ENCODE measurements at regions not wholly inside any gene's neighbourhood (a gene's known extent, or its start where the extent isn't known, plus 50 kb on each side); places are given as distances from the start of the nearest gene placed in this dataset.

- TF ChIP-seq EZH2phosphoT487 (conservative IDR thresholded peaks at IDR 0.05; ENCODE audit: low read length) (no peak), CTCF (IDR thresholded peaks at IDR 0.05; ENCODE audit: insufficient read depth, low read length, poor library complexity, severe bottlenecking) (no peak)
- H3K36me3 ChIP-seq (ENCODE audit: low read length), result no peaks in the 10 kb centered on the region
- H4K20me1 ChIP-seq (ENCODE audit: low read depth, low read length), result no peaks in the 10 kb centered on the region
- no peak overlapping the region for H3K9ac ChIP-seq (ENCODE audit: low read length)
- no peaks in the 10 kb centered on the region for H3K27me3 ChIP-seq (ENCODE audit: low read length)
- H3K9me2 ChIP-seq (replicated peaks; ENCODE audit: insufficient read depth, low read length), result no peaks in the 10 kb centered on the region
- no peak overlapping the region for H3K4me2 ChIP-seq (ENCODE audit: low read depth, low read length, poor library complexity, severe bottlenecking)
- no peaks in the 10 kb centered on the region for H3K9me3 ChIP-seq (ENCODE audit: insufficient read depth, low read length)
- H2AFZ ChIP-seq (ENCODE audit: low read depth, low read length, severe bottlenecking), result no peak overlapping the region
- no peak overlapping the region for H3K27ac ChIP-seq (ENCODE audit: low read depth, low read length)
- H3K4me3 ChIP-seq (ENCODE audit: insufficient read depth, low read length, poor library complexity, severe bottlenecking), result no peak overlapping the region
- no peaks in the 10 kb centered on the region for H3F3A ChIP-seq (ENCODE audit: insufficient read depth)
- no peaks in the 10 kb centered on the region for H3K79me2 ChIP-seq (ENCODE audit: insufficient read depth, low read length)
These were observed 242.2 kb upstream of the ADGRL2 start for GRCh38 chr1:81558291-81559076.

- H3K36me3 ChIP-seq (ENCODE audit: low read length), result no peaks in the 10 kb centered on the region
- H3K4me2 ChIP-seq (ENCODE audit: low read depth, low read length, poor library complexity, severe bottlenecking), result no peak overlapping the region
- no peaks in the 10 kb centered on the region for H3K79me2 ChIP-seq (ENCODE audit: insufficient read depth, low read length)
- no peak overlapping the region for H3K4me3 ChIP-seq (ENCODE audit: insufficient read depth, low read length, poor library complexity, severe bottlenecking)
- no peaks in the 10 kb centered on the region for H3K27me3 ChIP-seq (ENCODE audit: low read length)
- H4K20me1 ChIP-seq (ENCODE audit: low read depth, low read length), result no peaks in the 10 kb centered on the region
- H3K9me3 ChIP-seq (ENCODE audit: insufficient read depth, low read length), result no peaks in the 10 kb centered on the region
- no peak overlapping the region for H3K9ac ChIP-seq (ENCODE audit: low read length)
- TF ChIP-seq EZH2phosphoT487 (conservative IDR thresholded peaks at IDR 0.05; ENCODE audit: low read length), result no peak
- H3F3A ChIP-seq (ENCODE audit: insufficient read depth), result no peaks in the 10 kb centered on the region
- H2AFZ ChIP-seq (ENCODE audit: low read depth, low read length, severe bottlenecking), result no peak overlapping the region
- no peak overlapping the region for H3K27ac ChIP-seq (ENCODE audit: low read depth, low read length)
- H3K9me2 ChIP-seq (replicated peaks; ENCODE audit: insufficient read depth, low read length), result no peaks in the 10 kb centered on the region
These were observed 243.8 kb upstream of the ADGRL2 start for GRCh38 chr1:81556968-81557367.

GRCh38 chr1:81554534-81554933 is 246.2 kb upstream of the ADGRL2 start:
- Histone ChIP-seq H3K4me3 (ENCODE audit: insufficient read depth, low read length, poor library complexity, severe bottlenecking) (no peak overlapping the region), H3K9ac (ENCODE audit: low read length) (no peak overlapping the region), H4K20me1 (ENCODE audit: low read depth, low read length) (no peaks in the 10 kb centered on the region), H3K27me3 (ENCODE audit: low read length) (no peaks in the 10 kb centered on the region), H3K9me3 (ENCODE audit: insufficient read depth, low read length) (no peaks in the 10 kb centered on the region), H3K9me2 (replicated peaks; ENCODE audit: insufficient read depth, low read length) (no peaks in the 10 kb centered on the region), H2AFZ (ENCODE audit: low read depth, low read length, severe bottlenecking) (no peak overlapping the region), H3K36me3 (ENCODE audit: low read length) (no peaks in the 10 kb centered on the region), H3K27ac (ENCODE audit: low read depth, low read length) (no peak overlapping the region), H3K4me2 (ENCODE audit: low read depth, low read length, poor library complexity, severe bottlenecking) (no peak overlapping the region), H3F3A (ENCODE audit: insufficient read depth) (no peaks in the 10 kb centered on the region), H3K79me2 (ENCODE audit: insufficient read depth, low read length) (no peaks in the 10 kb centered on the region)
- TF ChIP-seq CTCF (IDR thresholded peaks at IDR 0.05; ENCODE audit: insufficient read depth, low read length, poor library complexity, severe bottlenecking) (no peak), EZH2phosphoT487 (conservative IDR thresholded peaks at IDR 0.05; ENCODE audit: low read length) (no peak)

GRCh38 chr1:81554108-81554507 is 246.6 kb upstream of the ADGRL2 start:
- no peak overlapping the region for H3K4me2 ChIP-seq (ENCODE audit: low read depth, low read length, poor library complexity, severe bottlenecking)
- H2AFZ ChIP-seq (ENCODE audit: low read depth, low read length, severe bottlenecking), result no peak overlapping the region
- H3K4me3 ChIP-seq (ENCODE audit: insufficient read depth, low read length, poor library complexity, severe bottlenecking), result no peak overlapping the region
- H3K9ac ChIP-seq (ENCODE audit: low read length), result no peak overlapping the region
- no peak for TF ChIP-seq CTCF (IDR thresholded peaks at IDR 0.05; ENCODE audit: insufficient read depth, low read length, poor library complexity, severe bottlenecking)
- no peak for TF ChIP-seq EZH2phosphoT487 (conservative IDR thresholded peaks at IDR 0.05; ENCODE audit: low read length)
- H4K20me1 ChIP-seq (ENCODE audit: low read depth, low read length), result no peaks in the 10 kb centered on the region
- H3K79me2 ChIP-seq (ENCODE audit: insufficient read depth, low read length), result no peaks in the 10 kb centered on the region
- no peak overlapping the region for H3K27ac ChIP-seq (ENCODE audit: low read depth, low read length)
- no peaks in the 10 kb centered on the region for H3K27me3 ChIP-seq (ENCODE audit: low read length)
- no peaks in the 10 kb centered on the region for H3F3A ChIP-seq (ENCODE audit: insufficient read depth)
- H3K36me3 ChIP-seq (ENCODE audit: low read length), result no peaks in the 10 kb centered on the region
- no peaks in the 10 kb centered on the region for H3K9me2 ChIP-seq (replicated peaks; ENCODE audit: insufficient read depth, low read length)
- H3K9me3 ChIP-seq (ENCODE audit: insufficient read depth, low read length), result no peaks in the 10 kb centered on the region

Data from SU-DHL-6 (cell line).